ENCODE measurements at regions not wholly inside any gene's neighbourhood (a gene's known extent, or its start where the extent isn't known, plus 50 kb on each side); places are given as distances from the start of the nearest gene placed in this dataset.

DNA sequence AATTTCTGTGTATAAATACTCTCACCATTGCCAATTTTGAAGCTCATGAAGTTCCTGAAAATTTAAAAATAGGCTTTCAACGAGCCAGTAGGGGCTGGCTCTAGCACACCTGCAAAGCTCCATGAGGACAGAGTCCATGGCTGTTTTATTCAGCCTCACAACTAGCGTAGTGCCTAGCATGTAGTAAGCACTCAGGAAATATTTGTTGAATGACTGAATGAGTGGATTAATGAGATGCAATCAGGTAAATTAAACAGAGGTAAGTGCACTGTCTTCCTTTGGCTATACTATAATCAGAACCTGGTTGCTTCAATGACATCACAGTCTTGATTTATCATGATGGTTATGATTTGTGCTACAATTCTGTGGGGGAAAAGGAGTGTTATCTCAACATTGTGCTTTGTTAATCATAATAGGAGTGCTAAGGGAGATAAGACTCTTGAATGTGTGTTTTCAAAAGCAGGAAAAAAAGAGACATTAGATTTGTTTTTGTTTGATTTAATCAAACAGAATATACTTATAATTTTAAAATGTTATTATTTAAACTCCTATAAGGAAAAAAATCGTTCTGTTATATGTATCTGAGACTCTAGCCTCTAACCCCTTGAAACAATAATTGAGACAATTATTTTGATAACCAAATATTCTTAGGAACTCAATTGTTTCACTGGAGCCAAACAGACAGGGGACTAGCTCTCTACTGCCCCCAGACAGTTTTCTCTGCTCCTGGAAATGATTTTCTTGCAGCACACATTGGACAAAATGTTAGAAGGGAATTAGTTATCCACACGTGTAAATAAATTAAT is 171.7 kb upstream of the ATP11B start:
- DNase-seq (ENCODE audit: insufficient read length), result no peak
- no peak for TF ChIP-seq POLR2AphosphoS5 (IDR thresholded peaks at IDR 0.05; ENCODE audit: low read depth, low read length)
- no peak for TF ChIP-seq TAF1 (IDR thresholded peaks at IDR 0.05; ENCODE audit: borderline replicate concordance, low read depth, low read length)
- no peak for TF ChIP-seq POLR2A (IDR thresholded peaks at IDR 0.05; ENCODE audit: low read depth, low read length)
- FAIRE-seq, result no peak

DNA sequence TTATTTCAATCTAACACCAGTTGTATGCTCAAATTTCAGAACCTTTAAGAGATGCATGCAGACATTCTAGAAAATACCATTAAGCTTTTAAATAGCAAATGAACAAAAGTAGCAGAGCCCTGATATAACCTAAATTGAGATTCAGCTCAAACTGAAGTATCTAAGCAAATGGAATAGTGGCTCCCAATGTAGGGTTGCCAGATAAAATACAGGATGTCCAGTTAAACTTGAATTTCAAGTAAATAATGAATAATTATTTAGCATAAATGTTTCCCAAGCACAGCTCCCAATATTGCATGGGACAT is 171.1 kb upstream of the ATP11B start:
- FAIRE-seq (no peak), DNase-seq (ENCODE audit: insufficient read length) (no peak)
- TF ChIP-seq TAF1 (IDR thresholded peaks at IDR 0.05; ENCODE audit: borderline replicate concordance, low read depth, low read length) (no peak), POLR2AphosphoS5 (IDR thresholded peaks at IDR 0.05; ENCODE audit: low read depth, low read length) (no peak), POLR2A (IDR thresholded peaks at IDR 0.05; ENCODE audit: low read depth, low read length) (no peak)

DNA sequence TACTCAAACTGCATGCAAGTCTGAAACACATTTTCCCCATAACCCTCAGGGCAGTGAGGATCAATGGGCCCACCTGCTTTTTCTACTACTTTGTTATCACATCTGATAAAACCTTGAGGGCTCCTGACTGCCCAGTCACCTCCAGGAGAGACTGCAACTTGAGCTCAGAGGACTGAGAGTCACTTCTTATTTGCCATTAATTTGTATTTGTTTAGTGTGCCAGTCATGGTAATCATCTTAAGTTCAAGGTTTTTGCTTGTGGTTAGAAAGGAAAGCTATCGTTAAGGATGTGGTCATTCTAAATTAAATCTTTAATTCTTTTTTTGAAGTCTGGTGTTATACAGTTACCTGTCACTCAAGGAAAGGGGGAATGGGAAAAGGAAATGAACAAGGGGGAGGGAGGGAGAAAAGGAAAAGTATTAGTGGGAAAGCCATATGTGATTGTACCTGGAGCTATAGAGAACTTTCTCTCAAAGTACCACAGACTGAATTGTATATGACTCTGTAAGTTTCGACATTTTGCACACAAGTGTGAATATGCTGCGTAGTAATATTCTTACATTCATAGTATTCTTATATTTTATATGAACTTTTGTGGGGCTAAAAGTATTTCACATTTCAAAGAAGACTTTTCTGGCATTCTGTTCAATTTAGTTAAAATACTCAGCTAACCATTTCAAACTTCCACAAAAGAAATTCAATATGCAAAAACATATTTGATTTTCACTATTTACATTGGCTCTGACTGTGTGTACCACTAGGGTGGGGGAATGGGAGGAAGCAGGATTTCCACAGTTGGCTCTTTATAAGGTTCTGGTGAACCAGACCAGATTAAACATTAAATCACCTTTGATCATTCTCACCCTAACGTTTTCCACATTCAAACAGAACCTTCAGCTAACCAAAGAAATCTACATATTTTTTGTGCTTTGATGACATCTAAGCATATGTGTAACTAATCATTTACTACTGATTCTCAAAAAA is 166.5 kb upstream of the ATP11B start:
- DNase-seq (ENCODE audit: insufficient read length) (no peak), FAIRE-seq (no peak)

DNA sequence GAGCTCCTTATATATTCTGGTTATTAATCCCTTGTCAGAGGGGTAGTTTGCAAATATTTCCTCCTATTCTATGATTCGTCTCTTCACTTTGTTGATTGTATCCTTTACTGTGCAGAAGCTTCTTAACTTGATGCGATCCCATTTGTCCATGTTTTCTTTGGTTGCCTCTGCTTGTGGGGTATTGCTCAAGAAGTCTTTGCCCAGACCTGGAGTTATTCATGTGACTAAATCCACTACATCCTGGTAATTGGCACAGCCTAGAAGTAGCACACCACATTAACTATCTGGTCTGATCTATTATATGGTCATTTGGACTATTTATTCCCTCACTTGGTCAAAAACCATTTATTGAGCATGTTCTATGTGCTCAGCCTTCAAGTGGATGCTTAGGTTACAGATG is 164.8 kb upstream of the ATP11B start:
- DNase-seq (ENCODE audit: insufficient read length), result no peak
- TF ChIP-seq TAF1 (IDR thresholded peaks at IDR 0.05; ENCODE audit: borderline replicate concordance, low read depth, low read length) (no peak), POLR2A (IDR thresholded peaks at IDR 0.05; ENCODE audit: low read depth, low read length) (no peak), POLR2AphosphoS5 (IDR thresholded peaks at IDR 0.05; ENCODE audit: low read depth, low read length) (no peak)
- FAIRE-seq, result no peak

More for the DNA sequence above, 166.5 kb upstream of the ATP11B start:
- TF ChIP-seq TAF1 (IDR thresholded peaks at IDR 0.05; ENCODE audit: borderline replicate concordance, low read depth, low read length) (no peak), POLR2A (IDR thresholded peaks at IDR 0.05; ENCODE audit: low read depth, low read length) (no peak)

DNA sequence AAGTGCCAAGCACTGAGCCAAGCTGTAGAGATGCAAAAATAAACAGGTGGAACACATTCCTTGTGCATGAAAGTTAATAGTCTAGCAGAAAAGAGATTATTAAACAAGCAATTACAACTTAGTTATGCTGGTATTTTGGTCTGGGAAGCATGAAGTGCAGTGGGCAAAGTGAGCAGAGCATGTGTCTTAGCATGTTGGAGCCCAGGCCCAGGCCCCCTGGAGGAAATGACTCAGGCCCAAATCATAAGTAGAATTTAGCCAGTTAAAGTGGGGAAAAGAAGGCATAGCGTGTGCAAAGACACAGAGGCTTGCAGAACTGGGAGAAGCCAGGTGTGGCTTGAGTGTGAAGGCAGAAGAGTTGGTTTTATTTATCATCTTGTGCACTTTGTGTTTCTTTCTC is 163.8 kb upstream of the ATP11B start:
- DNase-seq (ENCODE audit: insufficient read length) (no peak), FAIRE-seq (no peak)
- TF ChIP-seq POLR2AphosphoS5 (IDR thresholded peaks at IDR 0.05; ENCODE audit: low read depth, low read length), result no peak
- TF ChIP-seq POLR2A (IDR thresholded peaks at IDR 0.05; ENCODE audit: low read depth, low read length), result no peak
- no peak for TF ChIP-seq TAF1 (IDR thresholded peaks at IDR 0.05; ENCODE audit: borderline replicate concordance, low read depth, low read length)

DNA sequence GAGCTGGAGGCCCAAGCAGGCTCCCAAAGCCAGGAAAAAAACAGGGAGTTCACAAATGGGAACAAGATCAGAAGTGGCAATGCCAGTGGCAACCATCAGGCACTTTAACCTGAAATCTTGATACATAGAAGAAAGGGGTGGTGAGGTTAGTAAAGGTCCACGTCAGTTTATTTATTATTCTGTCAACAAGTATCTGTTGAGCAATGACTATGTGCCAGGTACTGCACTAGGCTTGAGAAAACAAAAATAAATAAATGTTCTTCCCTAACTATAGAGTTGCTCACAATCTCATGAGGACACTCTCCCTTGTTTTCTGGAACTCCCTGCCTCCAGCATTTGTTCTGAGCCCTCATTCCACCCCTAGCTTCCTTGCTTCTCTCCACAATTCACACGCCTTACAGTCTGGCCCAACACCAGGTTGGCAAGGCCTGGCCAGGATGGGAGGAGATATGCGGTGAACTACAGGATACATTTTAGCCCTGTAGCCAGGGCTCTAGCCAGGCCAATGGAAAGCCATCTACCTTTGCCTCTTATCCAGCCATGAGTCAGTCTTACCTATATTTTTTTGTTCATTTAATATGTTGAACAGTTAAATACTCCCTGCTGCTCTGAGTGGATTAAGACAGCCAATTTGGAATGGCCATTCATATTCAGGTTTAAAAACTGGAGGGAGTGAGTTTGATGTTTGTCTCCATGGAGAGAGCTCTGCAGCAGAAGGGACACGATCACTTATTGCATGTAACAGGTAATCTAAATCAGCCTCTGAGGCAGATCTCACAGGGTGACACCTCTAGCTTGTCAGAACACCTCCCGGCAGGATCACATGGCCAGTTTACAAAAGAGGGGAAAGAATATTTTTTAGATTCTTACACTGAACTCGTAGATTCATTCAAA is 161.9 kb upstream of the ATP11B start:
- FAIRE-seq (no peak), DNase-seq (ENCODE audit: insufficient read length) (no peak)
- TF ChIP-seq TAF1 (IDR thresholded peaks at IDR 0.05; ENCODE audit: borderline replicate concordance, low read depth, low read length) (no peak), POLR2A (IDR thresholded peaks at IDR 0.05; ENCODE audit: low read depth, low read length) (no peak), POLR2AphosphoS5 (IDR thresholded peaks at IDR 0.05; ENCODE audit: low read depth, low read length) (no peak)

DNA sequence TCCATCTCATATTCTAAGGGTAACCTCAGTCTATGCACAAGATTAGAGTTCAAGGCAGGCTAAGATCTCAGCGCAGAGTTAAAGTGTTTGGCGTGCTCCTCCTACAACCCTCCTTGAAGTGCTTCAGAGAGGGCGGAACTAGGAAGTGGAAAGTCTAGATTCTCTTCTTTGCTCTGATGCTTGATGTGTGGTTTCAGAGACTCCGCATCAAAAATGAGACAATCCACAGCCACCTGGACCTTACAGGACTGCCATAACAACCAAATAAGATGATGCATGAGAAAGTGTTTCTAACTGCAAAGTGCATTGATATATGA is 161.3 kb upstream of the ATP11B start:
- DNase-seq (ENCODE audit: insufficient read length), result no peak
- TF ChIP-seq TAF1 (IDR thresholded peaks at IDR 0.05; ENCODE audit: borderline replicate concordance, low read depth, low read length) (no peak), POLR2AphosphoS5 (IDR thresholded peaks at IDR 0.05; ENCODE audit: low read depth, low read length) (no peak), POLR2A (IDR thresholded peaks at IDR 0.05; ENCODE audit: low read depth, low read length) (no peak)
- no peak for FAIRE-seq

DNA sequence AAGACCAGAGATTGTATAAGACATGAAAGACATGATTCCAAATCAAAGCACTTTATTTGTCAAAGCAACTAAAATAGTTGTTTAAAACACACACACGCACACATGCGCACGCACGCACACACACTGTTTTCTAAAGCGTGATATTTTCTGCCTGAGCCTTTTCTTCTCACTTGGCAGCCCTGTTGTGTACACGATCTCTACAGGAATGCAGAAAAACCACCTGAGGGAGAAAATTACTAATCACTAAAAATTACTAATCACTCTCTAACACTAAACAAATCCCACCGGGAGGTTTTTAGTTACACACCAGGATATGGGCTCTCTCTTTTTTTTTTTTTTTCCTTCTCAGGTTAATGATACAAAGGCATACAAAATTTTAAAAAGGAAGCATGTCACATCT is 160.1 kb upstream of the ATP11B start:
- no peak for TF ChIP-seq TAF1 (IDR thresholded peaks at IDR 0.05; ENCODE audit: borderline replicate concordance, low read depth, low read length)
- TF ChIP-seq POLR2A (IDR thresholded peaks at IDR 0.05; ENCODE audit: low read depth, low read length), result no peak
- TF ChIP-seq POLR2AphosphoS5 (IDR thresholded peaks at IDR 0.05; ENCODE audit: low read depth, low read length), result no peak
- no peak for FAIRE-seq

DNA sequence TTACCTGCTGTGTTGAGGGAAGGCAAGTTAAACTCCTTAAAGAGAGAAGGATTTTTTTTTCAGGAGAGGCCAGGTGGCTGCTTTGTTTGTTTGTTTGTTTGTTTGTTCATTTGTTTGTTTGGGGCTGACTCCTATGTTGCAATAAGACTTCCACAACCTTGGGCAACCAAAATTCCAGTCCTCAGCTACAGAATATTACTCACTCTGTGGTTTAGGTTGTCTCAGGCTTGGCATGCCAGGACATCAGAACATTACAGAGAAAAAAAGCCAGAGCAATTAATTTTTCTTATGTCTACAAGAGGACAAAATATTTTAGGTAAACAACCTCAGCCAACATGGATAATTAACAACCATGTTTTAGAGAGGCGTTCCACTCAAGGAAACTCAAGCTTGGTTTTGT is 156.7 kb upstream of the ATP11B start:
- FAIRE-seq, result no peak
- TF ChIP-seq POLR2AphosphoS5 (IDR thresholded peaks at IDR 0.05; ENCODE audit: low read depth, low read length) (no peak), POLR2A (IDR thresholded peaks at IDR 0.05; ENCODE audit: low read depth, low read length) (no peak), TAF1 (IDR thresholded peaks at IDR 0.05; ENCODE audit: borderline replicate concordance, low read depth, low read length) (no peak)
- DNase-seq (ENCODE audit: insufficient read length), result no peak

More for the DNA sequence above, 160.1 kb upstream of the ATP11B start:
- DNase-seq (ENCODE audit: insufficient read length), result no peak

DNA sequence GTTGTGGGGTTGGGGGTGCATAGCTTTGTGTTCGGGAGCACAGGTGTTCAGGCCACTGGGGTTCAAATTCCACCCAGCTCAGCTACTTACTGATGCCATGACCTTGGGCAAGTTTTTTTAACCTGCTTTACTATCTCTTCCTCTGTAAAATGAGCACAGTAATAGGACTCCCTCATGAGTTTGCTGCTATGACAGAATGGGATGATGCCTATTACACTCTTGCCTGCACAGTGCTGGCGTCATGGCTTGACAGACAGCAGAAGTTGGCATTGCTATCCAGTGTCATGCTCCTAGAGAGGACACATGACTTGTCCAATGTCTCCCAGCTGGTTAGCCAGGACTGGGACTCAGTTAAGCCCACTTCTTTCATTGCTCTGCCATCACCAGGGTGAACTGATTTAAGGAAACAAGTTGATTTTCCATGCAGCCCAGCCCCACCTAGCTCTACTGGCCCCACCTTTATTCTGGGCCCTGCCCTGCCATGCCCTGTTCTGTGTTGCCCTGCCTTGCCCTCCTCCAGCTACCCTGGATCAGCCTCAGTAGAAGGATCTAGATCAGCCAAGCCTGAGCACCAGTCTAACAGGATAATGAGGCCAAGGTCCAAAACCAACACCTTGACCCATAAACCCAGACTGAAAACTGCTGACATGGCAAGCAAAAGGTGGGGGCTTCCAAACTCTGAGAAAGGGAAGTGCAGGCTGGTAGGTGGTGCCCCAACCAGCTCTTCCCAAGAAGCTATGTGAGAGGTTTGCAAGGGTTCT is 155.8 kb upstream of the ATP11B start:
- no peak for FAIRE-seq
- TF ChIP-seq TAF1 (IDR thresholded peaks at IDR 0.05; ENCODE audit: borderline replicate concordance, low read depth, low read length), result no peak
- TF ChIP-seq POLR2AphosphoS5 (IDR thresholded peaks at IDR 0.05; ENCODE audit: low read depth, low read length), result no peak
- TF ChIP-seq POLR2A (IDR thresholded peaks at IDR 0.05; ENCODE audit: low read depth, low read length), result no peak

More for the DNA sequence above, 155.8 kb upstream of the ATP11B start:
- no peak for DNase-seq (ENCODE audit: insufficient read length)

All from GM12892 (cell line).